Mesenchymal stem cell (in vitro differentiated cells and primary cell): ENCODE measurements at regions not wholly inside any gene's neighbourhood (a gene's known extent, or its start where the extent isn't known, plus 50 kb on each side); places are given as distances from the start of the nearest gene placed in this dataset.

ENCODE experiments used
- DNase-seq: peaks from one replicate; pipeline ENCODE4 v3.0.0-alpha.2; 2013
- H2AFZ ChIP-seq: one replicate; pipeline ENCODE4 v1.6.1; 2013; ENCODE audit warnings: low read depth, mild to moderate bottlenecking, control low read depth, inconsistent platforms, low read length, moderate library complexity
- H2AK5ac ChIP-seq: 2 replicates; pipeline ENCODE4 v1.6.1; 2013; ENCODE audit warnings: low read length, moderate library complexity, mild to moderate bottlenecking, inconsistent platforms; ENCODE audit not compliant: severe bottlenecking
- H2BK120ac ChIP-seq: one replicate; pipeline ENCODE4 v1.6.1; 2013; ENCODE audit warnings: low read depth, mild to moderate bottlenecking, inconsistent platforms, low read length, moderate library complexity
- H2BK12ac ChIP-seq, 2 experiments: one replicate each; pipeline ENCODE4 v1.6.1; 2013; ENCODE audit warnings: inconsistent platforms in 2 of 2, low read length in 2 of 2, mild to moderate bottlenecking in 2 of 2, moderate library complexity in 2 of 2, control low read depth in 1 of 2
- H2BK15ac ChIP-seq: one replicate; pipeline ENCODE4 v1.6.1; 2013; ENCODE audit warnings: mild to moderate bottlenecking, low read depth, inconsistent platforms; ENCODE audit not compliant: poor library complexity, severe bottlenecking
- H2BK5ac ChIP-seq: 2 replicates; pipeline ENCODE4 v1.6.1; 2013; ENCODE audit warnings: low read depth, mild to moderate bottlenecking, low read length, control low read depth, inconsistent platforms; ENCODE audit not compliant: poor library complexity, severe bottlenecking
- H3K14ac ChIP-seq, 2 experiments: one replicate each; pipeline ENCODE4 v1.6.1; 2013; ENCODE audit warnings: inconsistent platforms in 2 of 2, low read length in 2 of 2, control low read depth in 1 of 2, mild to moderate bottlenecking in 1 of 2, moderate library complexity in 1 of 2
- H3K18ac ChIP-seq, 2 experiments: one replicate each; pipeline ENCODE4 v1.6.1; 2013; ENCODE audit warnings: inconsistent platforms in 2 of 2, low read length in 2 of 2, control low read depth in 1 of 2, low read depth in 1 of 2, mild to moderate bottlenecking in 1 of 2
- H3K23ac ChIP-seq, 2 experiments: one replicate each; pipeline ENCODE4 v1.6.1; 2013; ENCODE audit warnings: inconsistent platforms in 2 of 2, low read length in 2 of 2, mild to moderate bottlenecking in 2 of 2, moderate library complexity in 2 of 2, control low read depth in 1 of 2
- H3K27ac ChIP-seq: 2 replicates; pipeline ENCODE4 v1.5.1; 2013; ENCODE audit warnings: mild to moderate bottlenecking, moderate library complexity, low read length, control low read depth, inconsistent platforms; ENCODE audit not compliant: poor library complexity, severe bottlenecking
- H3K27me3 ChIP-seq, 2 experiments: 2 replicates each; pipeline versions ENCODE4 v1.6.1 to v1.7.0; 2013; ENCODE audit warnings: low read length in 2 of 2, mild to moderate bottlenecking in 2 of 2, moderate library complexity in 2 of 2, control low read depth in 1 of 2, inconsistent platforms in 1 of 2; ENCODE audit not compliant: control insufficient read depth in 1 of 2, insufficient read depth in 1 of 2
- H3K36me3 ChIP-seq, 2 experiments: 2 replicates each; pipeline versions ENCODE4 v1.6.1 to v1.7.0; 2013; ENCODE audit warnings: low read length in 2 of 2, control low read depth in 1 of 2, inconsistent platforms in 1 of 2, low read depth in 1 of 2, mild to moderate bottlenecking in 1 of 2; ENCODE audit not compliant: insufficient read depth in 2 of 2, control insufficient read depth in 1 of 2
- H3K4ac ChIP-seq, 2 experiments: one replicate each; pipeline ENCODE4 v1.6.1; 2013; ENCODE audit warnings: inconsistent platforms in 2 of 2, low read length in 2 of 2, mild to moderate bottlenecking in 2 of 2, moderate library complexity in 2 of 2, control low read depth in 1 of 2, low read depth in 1 of 2
- H3K4me1 ChIP-seq: 2 replicates; pipeline ENCODE4 v1.6.1; 2013; ENCODE audit warnings: low read depth, low read length, control low read depth; ENCODE audit not compliant: control insufficient read depth, insufficient read depth
- H3K4me2 ChIP-seq: 2 replicates; pipeline ENCODE4 v1.6.1; 2013; ENCODE audit warnings: low read length, mild to moderate bottlenecking, inconsistent platforms; ENCODE audit not compliant: poor library complexity, severe bottlenecking
- H3K4me3 ChIP-seq, 2 experiments: 2 replicates each; pipeline versions ENCODE4 v1.5.1 to v1.7.0; 2013; ENCODE audit warnings: low read length in 2 of 2, mild to moderate bottlenecking in 2 of 2, control low read depth in 1 of 2, low read depth in 1 of 2; ENCODE audit not compliant: insufficient read depth in 1 of 2
- H3K79me1 ChIP-seq: replicated peaks from 2 replicates; pipeline ENCODE4 v1.6.1; 2013; ENCODE audit warnings: mild to moderate bottlenecking, control low read depth, low read length, inconsistent platforms; ENCODE audit not compliant: poor library complexity, severe bottlenecking
- H3K9ac ChIP-seq: 2 replicates; pipeline ENCODE4 v1.7.0; 2013; ENCODE audit warnings: mild to moderate bottlenecking, low read length, moderate library complexity
- H3K9me3 ChIP-seq: 2 replicates; pipeline ENCODE4 v1.7.0; 2013; ENCODE audit warnings: mild to moderate bottlenecking, low read length; ENCODE audit not compliant: control insufficient read depth
- H4K8ac ChIP-seq: one replicate; pipeline ENCODE4 v1.6.1; 2013; ENCODE audit warnings: inconsistent platforms, mild to moderate bottlenecking, low read length, moderate library complexity
- H4K91ac ChIP-seq: one replicate; pipeline ENCODE4 v1.6.1; 2013; ENCODE audit warnings: mild to moderate bottlenecking, low read length, inconsistent platforms
- WGBS: methylation state at CpG from one replicate; pipeline ENCODE4 v1.1.7; 2013; ENCODE audit warnings: mixed read lengths; 5-methylcytosine and 5-hydroxymethylcytosine counted together

DNA sequence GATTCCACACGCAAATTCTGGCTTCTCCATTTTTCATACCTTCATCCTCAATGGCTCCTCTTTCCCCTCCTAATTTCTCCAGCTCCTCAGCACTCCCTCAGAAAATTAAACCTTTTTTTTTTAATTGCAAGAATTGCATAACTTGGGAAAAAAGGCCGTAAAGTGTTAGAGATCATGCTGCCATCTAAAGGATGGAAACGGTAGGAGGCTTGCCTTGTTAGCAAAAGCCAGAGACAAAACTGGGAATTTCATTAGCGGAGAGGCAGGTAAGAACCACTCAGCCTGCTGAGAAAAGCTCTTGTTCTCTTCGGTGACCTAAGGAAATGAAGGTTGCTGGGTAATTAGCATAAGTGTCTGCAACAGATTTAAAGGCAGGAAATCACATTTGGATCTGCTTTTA lies 204.3 kb downstream of the AEBP2 start:
- peaks cover 13% of the 10 kb centered on the region for H3K9me3 ChIP-seq
- H2AK5ac ChIP-seq = no peak overlapping the region
- no peak overlapping the region for H3K4me3 ChIP-seq
- no peak overlapping the region for H2AFZ ChIP-seq
- no peak overlapping the region for H3K4me2 ChIP-seq
- H3K27me3 ChIP-seq = no peaks in the 10 kb centered on the region
- H2BK120ac ChIP-seq = no peak overlapping the region
- 9% methylated on average over 4 of the region's 5 CpGs for WGBS
- H3K4me1 ChIP-seq = no peaks in the 10 kb centered on the region
- no peak overlapping the region for H2BK15ac ChIP-seq
- no peak overlapping the region for H3K23ac ChIP-seq
- H3K9ac ChIP-seq = no peak overlapping the region
- H2BK5ac ChIP-seq = no peak overlapping the region
- H4K8ac ChIP-seq = no peak overlapping the region
- peak; percentile 76 for DNase-seq
- H3K14ac ChIP-seq = no peak overlapping the region
- H3K79me1 ChIP-seq = no peaks in the 10 kb centered on the region
- no peaks in the 10 kb centered on the region for H3K36me3 ChIP-seq
- no peak overlapping the region for H2BK12ac ChIP-seq
- H3K27ac ChIP-seq = no peak overlapping the region
- no peak overlapping the region for H4K91ac ChIP-seq
- no peak overlapping the region for H3K4ac ChIP-seq
- H3K18ac ChIP-seq = no peak overlapping the region

DNA sequence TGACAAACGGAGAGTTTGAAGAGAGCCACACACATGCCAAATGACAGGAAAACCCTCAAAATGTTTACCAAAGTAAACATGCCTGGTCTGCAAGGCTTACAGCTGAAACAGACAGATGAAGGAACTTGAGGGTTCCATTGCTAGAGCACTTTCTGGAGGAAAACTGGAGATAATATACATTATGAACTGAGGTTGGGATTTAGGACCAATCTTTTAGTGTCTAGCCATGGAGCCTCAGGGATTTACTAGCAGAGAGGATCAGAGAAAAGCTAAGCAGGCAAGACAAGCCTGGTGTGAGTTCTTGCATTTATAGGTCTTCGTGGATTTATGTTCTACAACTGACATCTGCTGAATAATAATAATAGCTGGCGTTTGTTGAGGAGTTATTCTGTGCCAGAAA lies 205.3 kb downstream of the AEBP2 start:
- no peak overlapping the region for H3K4ac ChIP-seq
- no peak overlapping the region for H3K4me3 ChIP-seq
- no peak overlapping the region for H3K27ac ChIP-seq
- no peak overlapping the region for H3K9ac ChIP-seq
- no peak overlapping the region for H2BK15ac ChIP-seq
- no peak overlapping the region for H3K14ac ChIP-seq
- H4K8ac ChIP-seq = no peak overlapping the region
- H4K91ac ChIP-seq = no peak overlapping the region
- H3K23ac ChIP-seq = no peak overlapping the region
- H2BK5ac ChIP-seq = no peak overlapping the region
- no peak overlapping the region for H3K4me2 ChIP-seq
- H2AK5ac ChIP-seq = no peak overlapping the region
- WGBS = 61% methylated on average over 3 of the region's 3 CpGs
- H2BK120ac ChIP-seq = no peak overlapping the region
- H2BK12ac ChIP-seq = no peak overlapping the region
- no peak for DNase-seq
- H3K4me1 ChIP-seq = no peaks in the 10 kb centered on the region
- H2AFZ ChIP-seq = no peak overlapping the region
- H3K9me3 ChIP-seq = peaks cover 13% of the 10 kb centered on the region
- H3K18ac ChIP-seq = no peak overlapping the region
- no peaks in the 10 kb centered on the region for H3K36me3 ChIP-seq
- H3K27me3 ChIP-seq = no peaks in the 10 kb centered on the region
- no peaks in the 10 kb centered on the region for H3K79me1 ChIP-seq

DNA sequence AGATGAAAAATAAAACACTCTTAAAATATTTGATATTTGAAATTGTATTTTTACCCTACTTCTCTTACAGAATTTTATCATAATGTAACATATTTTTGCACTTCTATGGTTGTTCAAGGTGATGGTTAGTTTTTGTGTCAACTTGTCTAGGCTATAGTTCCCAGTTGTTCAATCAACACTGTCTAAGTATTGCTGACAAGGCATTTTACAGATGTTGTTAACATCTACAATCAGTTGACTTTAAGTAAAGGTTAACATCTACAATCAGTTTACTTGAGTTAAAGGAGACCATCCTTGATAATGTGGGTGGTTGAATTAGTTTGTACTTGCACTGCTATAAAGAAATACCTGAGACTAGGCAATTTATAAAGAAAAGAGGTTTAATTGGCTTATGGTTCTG lies 206.5 kb downstream of the AEBP2 start:
- H3K27ac ChIP-seq = no peak overlapping the region
- no peak overlapping the region for H4K91ac ChIP-seq
- no peak for DNase-seq
- no peak overlapping the region for H3K4ac ChIP-seq
- no peak overlapping the region for H2BK15ac ChIP-seq
- no peaks in the 10 kb centered on the region for H3K4me1 ChIP-seq
- H3K4me3 ChIP-seq = no peak overlapping the region
- H3K36me3 ChIP-seq = no peaks in the 10 kb centered on the region
- H2BK120ac ChIP-seq = no peak overlapping the region
- no peak overlapping the region for H2AFZ ChIP-seq
- no peak overlapping the region for H3K18ac ChIP-seq
- no peak overlapping the region for H2AK5ac ChIP-seq
- H2BK12ac ChIP-seq = no peak overlapping the region
- no peaks in the 10 kb centered on the region for H3K79me1 ChIP-seq
- no peak overlapping the region for H2BK5ac ChIP-seq
- H3K9me3 ChIP-seq = peaks cover 13% of the 10 kb centered on the region
- no peak overlapping the region for H4K8ac ChIP-seq
- no peak overlapping the region for H3K9ac ChIP-seq
- H3K23ac ChIP-seq = no peak overlapping the region
- no peaks in the 10 kb centered on the region for H3K27me3 ChIP-seq
- no peak overlapping the region for H3K14ac ChIP-seq
- H3K4me2 ChIP-seq = no peak overlapping the region

DNA sequence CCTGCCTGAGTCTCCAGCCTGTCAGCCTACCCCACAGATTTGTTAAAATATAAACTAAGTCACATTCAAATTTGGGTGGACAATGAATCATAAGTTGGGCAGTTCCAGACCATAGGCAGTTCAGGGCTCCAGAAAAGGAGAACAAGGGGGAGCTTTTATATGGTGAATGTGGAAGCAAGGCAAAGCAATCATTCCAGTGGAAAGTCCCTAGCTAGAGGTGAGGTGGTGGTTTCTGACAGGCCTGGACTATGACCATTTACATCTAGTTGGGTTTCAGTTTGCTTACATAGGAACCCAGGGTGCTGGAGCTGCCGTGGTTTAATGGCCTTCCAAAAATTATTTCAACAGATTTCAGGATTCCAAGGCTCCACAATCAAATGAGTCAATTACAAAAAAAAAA lies 207.3 kb downstream of the AEBP2 start:
- Histone ChIP-seq H3K79me1 (no peaks in the 10 kb centered on the region), H2AFZ (no peak overlapping the region), H3K14ac (no peak overlapping the region), H3K4me2 (no peak overlapping the region), H3K27ac (no peak overlapping the region), H3K9ac (no peak overlapping the region), H3K36me3 (no peaks in the 10 kb centered on the region), H3K18ac (no peak overlapping the region), H3K9me3 (peaks cover 13% of the 10 kb centered on the region), H4K8ac (no peak overlapping the region), H3K23ac (no peak overlapping the region), H3K4ac (no peak overlapping the region), H4K91ac (no peak overlapping the region), H2BK15ac (no peak overlapping the region), H2AK5ac (no peak overlapping the region), H2BK5ac (no peak overlapping the region), H2BK12ac (no peak overlapping the region), H2BK120ac (no peak overlapping the region), H3K4me3 (no peak overlapping the region), H3K27me3 (no peaks in the 10 kb centered on the region), H3K4me1 (no peaks in the 10 kb centered on the region)
- no peak for DNase-seq
- 100% methylated on average over 1 of the region's 1 CpG for WGBS
